Adrenal gland (tissue), 5 donors: ENCODE measurements at regions not wholly inside any gene's neighbourhood (a gene's known extent, or its start where the extent isn't known, plus 50 kb on each side); places are given as distances from the start of the nearest gene placed in this dataset.

Experiments
- CTCF ChIP-seq, 6 experiments: fragments of 450-650 bp in 4 of 6; fragments of 200-600 bp in 2 of 6; sonication (generic) in 1 of 6; IDR thresholded peaks; 1 replicate in 5 of 6; 2 replicates in 1 of 6; pipeline versions ENCODE4 v1.5.1 to v1.8.0; 2016 to 2021; ENCODE audit warnings: antibody characterized with exemption in 6 of 6, mild to moderate bottlenecking in 2 of 6, moderate library complexity in 1 of 6
- POLR2A ChIP-seq, 2 donors: fragments of 450-650 bp; IDR thresholded peaks; one replicate each; pipeline ENCODE4 v1.6.1; 2017; ENCODE audit warnings: antibody characterized with exemption in 2 of 2, mild to moderate bottlenecking in 2 of 2, moderate library complexity in 1 of 2
- donor health status: DM: no; HTN: no; CAD: no.

GRCh38 chr10:6707352-6707751, 127.3 kb upstream of the PRKCQ start:
- TF ChIP-seq CTCF (IDR thresholded peaks at IDR 0.05) (no peak), POLR2A (IDR thresholded peaks at IDR 0.05) (no peak)
